NCI-H146 (cell line): ENCODE measurements at regions not wholly inside any gene's neighbourhood (a gene's known extent, or its start where the extent isn't known, plus 50 kb on each side); places are given as distances from the start of the nearest gene placed in this dataset.

Source experiments
- DNase-seq: peaks from one replicate; lab custom pipeline; 2025; lab: John Stamatoyannopoulos, UW

GRCh38 chr2:139165041-139165440, 384.9 kb upstream of the NXPH2 start:
- DNase-seq: no peak

GRCh38 chr2:139162957-139163356, 382.8 kb upstream of the NXPH2 start:
- no peak for DNase-seq

GRCh38 chr2:139162456-139162855, 382.3 kb upstream of the NXPH2 start:
- DNase-seq: no peak

- no peak for DNase-seq
Observed at GRCh38 chr2:139160836-139161235, 380.6 kb upstream of the NXPH2 start.

GRCh38 chr2:139159177-139159576, 379.0 kb upstream of the NXPH2 start:
- no peak for DNase-seq

GRCh38 chr2:139156730-139157129, 376.5 kb upstream of the NXPH2 start:
- DNase-seq: no peak

GRCh38 chr2:139155991-139156390, 375.8 kb upstream of the NXPH2 start:
- no peak for DNase-seq

- no peak for DNase-seq
Observed at GRCh38 chr2:139142252-139142880, 362.2 kb upstream of the NXPH2 start.

GRCh38 chr2:139124271-139124670, 344.1 kb upstream of the NXPH2 start:
- no peak for DNase-seq

GRCh38 chr2:139123795-139124194, 343.6 kb upstream of the NXPH2 start:
- no peak for DNase-seq

- DNase-seq: no peak
Observed at GRCh38 chr2:139122711-139123158, 342.5 kb upstream of the NXPH2 start.

- no peak for DNase-seq
Observed at GRCh38 chr2:139099721-139100120, 319.5 kb upstream of the NXPH2 start.

- no peak for DNase-seq
Observed at GRCh38 chr2:139098961-139099360, 318.8 kb upstream of the NXPH2 start.

GRCh38 chr2:139083121-139083520, 302.9 kb upstream of the NXPH2 start:
- DNase-seq: no peak

GRCh38 chr2:139080244-139080643, 300.1 kb upstream of the NXPH2 start:
- DNase-seq: no peak

GRCh38 chr2:139079311-139079710, 299.1 kb upstream of the NXPH2 start:
- DNase-seq: no peak

- DNase-seq: no peak
Observed at GRCh38 chr2:139078376-139078775, 298.2 kb upstream of the NXPH2 start.

- DNase-seq: no peak
Observed at GRCh38 chr2:139077099-139077737, 297.0 kb upstream of the NXPH2 start.

GRCh38 chr2:139067874-139068273, 287.7 kb upstream of the NXPH2 start:
- DNase-seq: no peak

GRCh38 chr2:139067072-139067471, 286.9 kb upstream of the NXPH2 start:
- no peak for DNase-seq

GRCh38 chr2:139064159-139064558, 284.0 kb upstream of the NXPH2 start:
- DNase-seq: no peak

- DNase-seq: no peak
Observed at GRCh38 chr2:139059617-139060016, 279.4 kb upstream of the NXPH2 start.

- no peak for DNase-seq
Observed at GRCh38 chr2:139055202-139055601, 275.0 kb upstream of the NXPH2 start.

- no peak for DNase-seq
Observed at GRCh38 chr2:139048017-139048416, 267.8 kb upstream of the NXPH2 start.
